Prostate gland (tissue), 2 donors: ENCODE measurements at regions not wholly inside any gene's neighbourhood (a gene's known extent, or its start where the extent isn't known, plus 50 kb on each side); places are given as distances from the start of the nearest gene placed in this dataset.

ENCODE experiments used
- DNase-seq: peaks from one replicate; pipeline ENCODE4 v3.0.0-alpha.2; 2019; ENCODE audit warnings: low spot score
- H3K27ac ChIP-seq, 2 donors: fragments of 200-600 bp; sonication (generic); 2 replicates each; pipeline ENCODE4 v1.5.1; 2017 to 2019
- H3K27me3 ChIP-seq: fragments of 200-600 bp; sonication (generic); replicated peaks from 2 replicates; pipeline ENCODE4 v1.5.1; 2019; ENCODE audit not compliant: insufficient read depth
- H3K36me3 ChIP-seq, 2 donors: fragments of 200-600 bp; sonication (generic); 1 replicate in 1 of 2; 2 replicates in 1 of 2; pipeline versions ENCODE4 v1.5.1 to v1.8.1; 2017 to 2019
- H3K4me1 ChIP-seq: fragments of 200-600 bp; sonication (generic); replicated peaks from 2 replicates; pipeline ENCODE4 v1.5.1; 2019
- H3K4me3 ChIP-seq, 2 donors: fragments of 200-600 bp; sonication (generic); 2 replicates each; pipeline ENCODE4 v1.5.1; 2017 to 2019
- H3K9me3 ChIP-seq: fragments of 200-600 bp; sonication (generic); 2 replicates; pipeline ENCODE4 v1.5.1; 2017
- POLR2A ChIP-seq: fragments of 450-650 bp; IDR thresholded peaks from one replicate; pipeline ENCODE4 v1.6.1; 2016; ENCODE audit warnings: antibody characterized with exemption, mild to moderate bottlenecking
- POLR2AphosphoS5 ChIP-seq: sonication (generic); formaldehyde crosslinking; IDR thresholded peaks from one replicate; pipeline ENCODE4 v1.6.1; 2017; ENCODE audit warnings: antibody characterized with exemption
- WGBS: methylation state at CpG from one replicate; pipeline ENCODE4 v1.1.5; 2018; 5-methylcytosine and 5-hydroxymethylcytosine counted together
- intact Hi-C: fragments of 100-400 bp; cut with DNase I; formaldehyde crosslinking; loops from one replicate; pipeline ENCODE4 v1.14.2; 2022
- TF ChIP-seq, protein P1 (sequence below), 4 experiments: fragments of 200-600 bp in 2 of 4; fragments of 450-650 bp in 2 of 4; sonication (generic) in 2 of 4; IDR thresholded peaks; 1 replicate in 3 of 4; 2 replicates in 1 of 4; pipeline ENCODE4 v1.5.1; 2016 to 2019; ENCODE audit warnings: antibody characterized with exemption in 4 of 4, mild to moderate bottlenecking in 2 of 4, moderate library complexity in 2 of 4

DNA sequence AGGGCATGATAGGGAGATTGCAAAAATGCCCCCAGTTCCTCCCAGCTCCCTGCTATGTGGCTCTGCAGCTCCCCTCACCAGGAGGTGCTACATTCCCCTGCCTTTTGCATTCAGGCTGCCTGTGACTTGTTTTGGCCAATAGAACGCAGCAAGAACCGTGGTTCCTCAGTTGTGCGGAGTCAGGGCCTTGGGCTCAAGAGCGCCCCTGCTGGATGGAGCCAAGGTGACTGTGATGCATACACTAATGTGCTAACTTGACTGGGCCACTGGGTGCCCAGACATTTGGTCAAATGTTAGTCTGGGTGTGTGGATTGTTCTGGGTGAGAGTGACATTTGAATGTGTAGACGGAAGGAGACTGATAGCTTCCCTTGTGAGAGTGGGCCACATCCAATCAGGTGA is 123.3 kb upstream of the MVB12B start:
- intact Hi-C loops, result no loop called here
- H3K27me3 ChIP-seq, result peaks cover 2% of the 10 kb centered on the region
- no peaks in the 10 kb centered on the region for H3K4me1 ChIP-seq
- TF ChIP-seq POLR2A, result no peak
- TF ChIP-seq, protein P1, sequence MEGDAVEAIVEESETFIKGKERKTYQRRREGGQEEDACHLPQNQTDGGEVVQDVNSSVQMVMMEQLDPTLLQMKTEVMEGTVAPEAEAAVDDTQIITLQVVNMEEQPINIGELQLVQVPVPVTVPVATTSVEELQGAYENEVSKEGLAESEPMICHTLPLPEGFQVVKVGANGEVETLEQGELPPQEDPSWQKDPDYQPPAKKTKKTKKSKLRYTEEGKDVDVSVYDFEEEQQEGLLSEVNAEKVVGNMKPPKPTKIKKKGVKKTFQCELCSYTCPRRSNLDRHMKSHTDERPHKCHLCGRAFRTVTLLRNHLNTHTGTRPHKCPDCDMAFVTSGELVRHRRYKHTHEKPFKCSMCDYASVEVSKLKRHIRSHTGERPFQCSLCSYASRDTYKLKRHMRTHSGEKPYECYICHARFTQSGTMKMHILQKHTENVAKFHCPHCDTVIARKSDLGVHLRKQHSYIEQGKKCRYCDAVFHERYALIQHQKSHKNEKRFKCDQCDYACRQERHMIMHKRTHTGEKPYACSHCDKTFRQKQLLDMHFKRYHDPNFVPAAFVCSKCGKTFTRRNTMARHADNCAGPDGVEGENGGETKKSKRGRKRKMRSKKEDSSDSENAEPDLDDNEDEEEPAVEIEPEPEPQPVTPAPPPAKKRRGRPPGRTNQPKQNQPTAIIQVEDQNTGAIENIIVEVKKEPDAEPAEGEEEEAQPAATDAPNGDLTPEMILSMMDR (IDR thresholded peaks at IDR 0.05), result no peak
- no peak for TF ChIP-seq POLR2AphosphoS5
- H3K36me3 ChIP-seq, result no peaks in the 10 kb centered on the region
- WGBS, result 94% methylated on average over 5 of the region's 5 CpGs
- no peak overlapping the region for H3K27ac ChIP-seq
- no peak overlapping the region for H3K4me3 ChIP-seq
- H3K9me3 ChIP-seq, result no peaks in the 10 kb centered on the region
- DNase-seq, result no peak

DNA sequence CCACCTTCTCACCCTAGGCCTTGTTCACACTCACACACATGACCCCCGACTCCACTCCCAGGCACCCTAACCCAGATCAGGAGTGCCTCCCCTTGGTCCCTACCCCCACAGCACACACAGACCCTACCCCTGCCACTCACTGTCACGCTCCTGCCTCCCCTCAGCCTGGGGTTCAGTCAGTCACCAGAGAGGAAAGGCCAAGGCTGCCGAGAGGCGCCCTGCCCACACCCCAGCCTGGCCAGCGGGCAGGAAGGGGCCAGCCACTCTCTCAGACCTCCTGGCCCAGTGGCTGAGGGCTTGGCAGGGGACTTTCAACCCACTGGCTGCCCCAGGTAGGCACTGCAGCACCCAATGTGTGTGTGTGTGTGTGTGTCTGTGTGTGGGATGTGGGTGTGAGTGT is 122.4 kb upstream of the MVB12B start:
- DNase-seq, result no peak
- H3K27me3 ChIP-seq, result peaks cover 2% of the 10 kb centered on the region
- H3K9me3 ChIP-seq, result no peaks in the 10 kb centered on the region
- H3K4me3 ChIP-seq, result no peak overlapping the region
- H3K36me3 ChIP-seq, result no peaks in the 10 kb centered on the region
- no peaks in the 10 kb centered on the region for H3K4me1 ChIP-seq
- 97% methylated on average over 4 of the region's 5 CpGs for WGBS
- intact Hi-C loops, result no loop called here
- H3K27ac ChIP-seq, result no peak overlapping the region
- TF ChIP-seq POLR2A, result no peak
- TF ChIP-seq, protein P1 (IDR thresholded peaks at IDR 0.05), result no peak
- no peak for TF ChIP-seq POLR2AphosphoS5

DNA sequence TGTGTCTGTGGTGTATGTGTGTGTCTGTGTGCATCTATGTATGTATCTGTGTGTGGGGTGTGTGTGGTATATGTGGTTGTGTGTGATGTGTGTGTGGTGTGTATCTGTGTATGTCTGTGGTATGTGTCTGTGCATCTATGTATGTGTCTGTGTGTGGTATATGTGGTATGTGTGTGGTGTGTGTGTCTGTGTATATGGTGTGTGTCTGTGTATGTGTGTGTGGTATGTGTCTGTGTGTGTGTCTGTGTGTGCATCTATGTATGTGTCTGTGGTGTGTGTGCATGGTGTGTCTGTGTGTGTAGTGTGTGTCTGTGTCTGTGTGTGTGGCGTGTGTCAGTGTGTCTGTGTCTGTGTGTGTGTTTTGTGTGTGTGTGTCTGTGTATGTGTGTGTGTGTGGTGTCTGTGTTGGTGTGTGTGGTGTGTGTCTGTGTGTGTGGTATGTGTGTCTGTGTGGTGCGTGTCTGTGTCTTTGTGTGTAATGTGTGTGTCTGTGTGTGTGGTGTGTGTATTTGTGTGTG is 121.9 kb upstream of the MVB12B start:
- H3K4me1 ChIP-seq, result no peaks in the 10 kb centered on the region
- no peak overlapping the region for H3K4me3 ChIP-seq
- no peaks in the 10 kb centered on the region for H3K36me3 ChIP-seq
- intact Hi-C loops, result no loop called here
- H3K9me3 ChIP-seq, result no peaks in the 10 kb centered on the region
- 100% methylated on average over 2 of the region's 2 CpGs for WGBS
- TF ChIP-seq POLR2AphosphoS5 (no peak), POLR2A (no peak)
- TF ChIP-seq, protein P1 (IDR thresholded peaks at IDR 0.05), result no peak
- no peak for DNase-seq
- no peak overlapping the region for H3K27ac ChIP-seq
- H3K27me3 ChIP-seq, result peaks cover 2% of the 10 kb centered on the region

DNA sequence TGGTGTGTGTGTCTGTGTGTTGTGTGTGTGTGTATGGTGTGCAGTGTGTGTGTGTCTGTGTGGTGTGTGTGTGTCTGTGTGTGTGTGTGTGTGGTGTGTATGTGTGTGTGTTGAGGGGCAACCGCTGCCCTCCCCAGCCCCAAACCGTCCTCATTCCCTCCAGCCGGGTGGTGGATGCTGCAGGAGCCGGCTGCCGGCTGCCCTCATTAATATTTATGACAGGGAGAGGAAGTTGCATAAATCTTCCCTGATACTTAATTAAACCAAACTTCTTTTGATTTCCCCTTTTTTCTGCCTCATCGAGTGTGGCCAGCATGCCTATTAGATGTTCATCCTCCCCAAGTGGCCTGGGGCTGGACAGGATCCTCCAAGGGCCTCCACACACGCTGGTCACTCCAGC is 121.4 kb upstream of the MVB12B start:
- Histone ChIP-seq H3K27me3 (peaks cover 2% of the 10 kb centered on the region), H3K4me3 (no peak overlapping the region), H3K4me1 (no peaks in the 10 kb centered on the region), H3K36me3 (no peaks in the 10 kb centered on the region), H3K27ac (no peak overlapping the region), H3K9me3 (no peaks in the 10 kb centered on the region)
- 45% methylated on average over 7 of the region's 7 CpGs for WGBS
- intact Hi-C loops, result no loop called here
- TF ChIP-seq, protein P1 (IDR thresholded peaks at IDR 0.05), result no peak
- TF ChIP-seq POLR2AphosphoS5 (no peak), POLR2A (no peak)
- no peak for DNase-seq

DNA sequence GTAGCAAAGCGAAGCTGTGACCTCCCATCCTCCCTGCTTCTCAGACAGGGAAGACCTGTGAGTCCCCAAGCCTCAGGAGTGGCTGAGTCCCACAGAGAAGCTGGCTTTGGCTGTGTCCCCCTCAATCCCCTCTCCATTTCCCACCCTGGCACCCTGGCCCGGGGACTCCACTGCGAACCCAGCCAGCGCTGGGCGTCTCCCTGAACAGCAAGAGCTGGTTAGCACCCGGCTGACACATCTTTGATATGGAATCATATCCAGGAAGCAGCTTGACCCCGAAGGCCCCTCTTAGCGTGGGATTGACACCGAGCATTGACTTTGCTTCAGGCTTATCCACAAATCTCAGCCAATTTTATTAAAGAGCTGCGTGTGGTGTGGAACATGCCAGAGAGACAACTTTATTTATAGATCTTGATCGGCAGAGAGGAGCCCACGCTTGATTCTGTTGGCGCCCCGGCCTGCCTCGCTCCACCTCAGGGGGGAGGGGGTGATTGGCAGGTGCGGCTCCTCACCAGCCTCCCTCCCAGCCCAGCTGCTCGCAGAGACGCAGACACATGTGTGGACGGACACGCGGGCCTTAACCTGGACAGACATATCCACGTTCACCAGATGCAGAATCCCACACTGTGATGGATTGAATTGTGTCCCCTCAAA is 120.7 kb upstream of the MVB12B start:
- H3K4me1 ChIP-seq, result no peaks in the 10 kb centered on the region
- peaks cover 2% of the 10 kb centered on the region for H3K27me3 ChIP-seq
- TF ChIP-seq, protein P1 (IDR thresholded peaks at IDR 0.05), result no peak
- TF ChIP-seq POLR2AphosphoS5, result no peak
- TF ChIP-seq POLR2A, result no peak
- WGBS, result 56% methylated on average over 22 of the region's 22 CpGs
- no peak overlapping the region for H3K4me3 ChIP-seq
- no peak for DNase-seq
- H3K36me3 ChIP-seq, result no peaks in the 10 kb centered on the region
- intact Hi-C loops, result no loop called here
- no peak overlapping the region for H3K27ac ChIP-seq
- no peaks in the 10 kb centered on the region for H3K9me3 ChIP-seq
